ENCODE measurements at regions not wholly inside any gene's neighbourhood (a gene's known extent, or its start where the extent isn't known, plus 50 kb on each side); places are given as distances from the start of the nearest gene placed in this dataset.

- dilution Hi-C loops (cut with MboI; ENCODE audit: extremely low pct_ligation_motif_present, low sequenced_read_pairs) = no loop called here
- intact Hi-C loops (cut with micrococcal nuclease) = no loop called here
- no peak overlapping the region for H3K9ac ChIP-seq (replicated peaks; ENCODE audit: extremely low read depth, insufficient read depth, low read length)
- no peaks in the 10 kb centered on the region for H4K20me1 ChIP-seq (replicated peaks; ENCODE audit: control insufficient read depth, extremely low read depth, insufficient read depth, low read length)
- H3K4me2 ChIP-seq (ENCODE audit: insufficient read depth, low read length) = no peak overlapping the region
- DNase-seq (ENCODE audit: low read depth, low spot score) (no peak), FAIRE-seq (no peak)
- no peaks in the 10 kb centered on the region for H3K27me3 ChIP-seq (ENCODE audit: control insufficient read depth in 2 of 2, insufficient read depth in 2 of 2, low read length in 2 of 2)
- no peak overlapping the region for H2AFZ ChIP-seq (ENCODE audit: low read depth, low read length)
- TF ChIP-seq MAX (IDR thresholded peaks at IDR 0.05; ENCODE audit: insufficient read depth, insufficient read length) (no peak), CTCF (IDR thresholded peaks at IDR 0.05; ENCODE audit: extremely low read depth in 1 of 2, insufficient read depth in 1 of 2, low read depth in 1 of 2, low read length in 2 of 2) (no peak), JUN (IDR thresholded peaks at IDR 0.05; ENCODE audit: borderline replicate concordance, insufficient read depth, insufficient read length, low read depth) (no peak), MYC (IDR thresholded peaks at IDR 0.05; ENCODE audit: low read depth, low read length) (no peak), POLR2A (IDR thresholded peaks at IDR 0.05; ENCODE audit: low read depth, low read length) (no peak), POLR2AphosphoS5 (IDR thresholded peaks at IDR 0.05; ENCODE audit: insufficient read depth, low read depth, low read length) (no peak), GATA2 (IDR thresholded peaks at IDR 0.05; ENCODE audit: insufficient read depth, insufficient read length, low read depth, low read length) (no peak)
- no peak overlapping the region for H3K27ac ChIP-seq (ENCODE audit: insufficient read depth, low read depth, low read length)
- no peaks in the 10 kb centered on the region for H3K9me1 ChIP-seq (replicated peaks; ENCODE audit: control insufficient read depth, extremely low read depth, insufficient read depth, low read length)
- no TSS peak for BruUV-seq (replicated peaks)
- H3K4me1 ChIP-seq (ENCODE audit: control insufficient read depth, extremely low read depth, insufficient read depth, low read length) = no peaks in the 10 kb centered on the region
- ChIA-PET POLR2A (no interaction called here), CTCF (no interaction called here)
- H3K9me3 ChIP-seq (replicated peaks; ENCODE audit: control insufficient read depth, insufficient read depth, low read length) = no peaks in the 10 kb centered on the region
- H3K4me3 ChIP-seq (replicated peaks in 1 of 3; ENCODE audit: insufficient read depth in 1 of 3, low read depth in 1 of 3, low read length in 3 of 3) = no peak overlapping the region
- H3K36me3 ChIP-seq (ENCODE audit: control insufficient read depth in 2 of 2, extremely low read depth in 1 of 2, insufficient read depth in 2 of 2, low read length in 2 of 2) = no peaks in the 10 kb centered on the region
- H3K79me2 ChIP-seq (ENCODE audit: control insufficient read depth, insufficient read depth, low read length) = no peaks in the 10 kb centered on the region
Observed at GRCh38 chr4:52201715-52202114, 150.6 kb downstream of the SPATA18 start.
